Upper lobe of right lung (tissue), 1 donor: ENCODE measurements at regions not wholly inside any gene's neighbourhood (a gene's known extent, or its start where the extent isn't known, plus 50 kb on each side); places are given as distances from the start of the nearest gene placed in this dataset.

Experiments used
- ATAC-seq: fragments of 200-7000 bp; cut with Tn5 transposase; one replicate; pipeline ENCODE4 v1.9.1; 2020; ENCODE audit warnings: mild to moderate bottlenecking, moderate library complexity
- DNase-seq: peaks from one replicate; pipeline ENCODE4 v3.0.0-alpha.2; 2020
- H3K27ac ChIP-seq: fragments of 200-600 bp; one replicate; pipeline ENCODE4 v1.8.0; 2022
- H3K27me3 ChIP-seq: fragments of 200-600 bp; one replicate; pipeline ENCODE4 v1.8.0; 2022; ENCODE audit warnings: mild to moderate bottlenecking
- H3K36me3 ChIP-seq: fragments of 200-600 bp; one replicate; pipeline ENCODE4 v1.8.0; 2022
- H3K4me1 ChIP-seq: fragments of 200-600 bp; one replicate; pipeline ENCODE4 v1.8.0; 2022
- H3K4me3 ChIP-seq: fragments of 200-600 bp; one replicate; pipeline ENCODE4 v1.8.0; 2022; ENCODE audit warnings: mild to moderate bottlenecking
- H3K9me3 ChIP-seq: fragments of 200-600 bp; one replicate; pipeline ENCODE4 v1.8.0; 2022
- CTCF ChIP-seq: fragments of 200-600 bp; IDR thresholded peaks from one replicate; pipeline ENCODE4 v1.8.0; 2022; ENCODE audit warnings: antibody characterized with exemption
- intact Hi-C: fragments of 100-400 bp; cut with DNase I; formaldehyde crosslinking; loops from one replicate; pipeline ENCODE4 v1.11.0; 2022
- donor health status: DM: no; HTN: yes; CAD: no; lungs with severe emphysema.

GRCh38 chr10:124313374-124313773, 105.3 kb downstream of the OAT start:
- H3K27me3 ChIP-seq: no peaks in the 10 kb centered on the region
- intact Hi-C loops: no loop called here
- ATAC-seq: no peak
- no peak for DNase-seq
- no peak for TF ChIP-seq CTCF
- no peaks in the 10 kb centered on the region for H3K36me3 ChIP-seq
- no peaks in the 10 kb centered on the region for H3K4me1 ChIP-seq
- no peaks in the 10 kb centered on the region for H3K9me3 ChIP-seq
- H3K27ac ChIP-seq: no peak overlapping the region
- H3K4me3 ChIP-seq: no peak overlapping the region

GRCh38 chr10:124308811-124309210, 109.9 kb downstream of the OAT start:
- intact Hi-C loops: no loop called here
- no peak for TF ChIP-seq CTCF
- Histone ChIP-seq H3K27me3 (no peaks in the 10 kb centered on the region), H3K9me3 (no peaks in the 10 kb centered on the region), H3K4me3 (no peak overlapping the region), H3K4me1 (no peaks in the 10 kb centered on the region), H3K36me3 (no peaks in the 10 kb centered on the region), H3K27ac (no peak overlapping the region)
- DNase-seq (peak; percentile 40), ATAC-seq (no peak)

- Histone ChIP-seq H3K27ac (no peak overlapping the region), H3K9me3 (no peaks in the 10 kb centered on the region), H3K4me1 (no peaks in the 10 kb centered on the region), H3K27me3 (no peaks in the 10 kb centered on the region), H3K36me3 (no peaks in the 10 kb centered on the region), H3K4me3 (no peak overlapping the region)
- no peak for TF ChIP-seq CTCF
- no peak for ATAC-seq
- peak; percentile 37 for DNase-seq
- intact Hi-C loops: no loop called here
Observed at GRCh38 chr10:124308056-124308645, 110.6 kb downstream of the OAT start.

GRCh38 chr10:124307591-124307990, 111.1 kb downstream of the OAT start:
- intact Hi-C loops: no loop called here
- Histone ChIP-seq H3K27ac (no peak overlapping the region), H3K36me3 (no peaks in the 10 kb centered on the region), H3K4me3 (no peak overlapping the region), H3K9me3 (no peaks in the 10 kb centered on the region), H3K4me1 (no peaks in the 10 kb centered on the region), H3K27me3 (no peaks in the 10 kb centered on the region)
- TF ChIP-seq CTCF: no peak
- ATAC-seq (no peak), DNase-seq (no peak)

GRCh38 chr10:124306922-124307371, 111.8 kb downstream of the OAT start:
- no peaks in the 10 kb centered on the region for H3K4me1 ChIP-seq
- H3K9me3 ChIP-seq: no peaks in the 10 kb centered on the region
- no peaks in the 10 kb centered on the region for H3K36me3 ChIP-seq
- no peaks in the 10 kb centered on the region for H3K27me3 ChIP-seq
- intact Hi-C loops: no loop called here
- H3K4me3 ChIP-seq: no peak overlapping the region
- TF ChIP-seq CTCF: no peak
- H3K27ac ChIP-seq: no peak overlapping the region
- peak; percentile 87 for ATAC-seq
- DNase-seq: no peak

- intact Hi-C loops: no loop called here
- ATAC-seq: no peak
- H3K36me3 ChIP-seq: no peaks in the 10 kb centered on the region
- DNase-seq: no peak
- TF ChIP-seq CTCF: no peak
- H3K4me1 ChIP-seq: no peaks in the 10 kb centered on the region
- no peak overlapping the region for H3K4me3 ChIP-seq
- H3K27me3 ChIP-seq: no peaks in the 10 kb centered on the region
- H3K9me3 ChIP-seq: no peaks in the 10 kb centered on the region
- no peak overlapping the region for H3K27ac ChIP-seq
Observed at GRCh38 chr10:124306520-124306919, 112.2 kb downstream of the OAT start.
